Muscle of arm (tissue), 1 donor: ENCODE measurements at regions not wholly inside any gene's neighbourhood (a gene's known extent, or its start where the extent isn't known, plus 50 kb on each side); places are given as distances from the start of the nearest gene placed in this dataset.
A peak's percentile ranks its signal among the peaks of the same experiment; 100 is the strongest.
"Not testable (repeated sequence)": the region's sequence is repeated elsewhere in the genome, so short reads cannot be mapped to it uniquely, and the experiment has no call there.

Experiments used
- DNase-seq: peaks from one replicate; pipeline ENCODE4 v3.0.0-alpha.2; 2013

DNA sequence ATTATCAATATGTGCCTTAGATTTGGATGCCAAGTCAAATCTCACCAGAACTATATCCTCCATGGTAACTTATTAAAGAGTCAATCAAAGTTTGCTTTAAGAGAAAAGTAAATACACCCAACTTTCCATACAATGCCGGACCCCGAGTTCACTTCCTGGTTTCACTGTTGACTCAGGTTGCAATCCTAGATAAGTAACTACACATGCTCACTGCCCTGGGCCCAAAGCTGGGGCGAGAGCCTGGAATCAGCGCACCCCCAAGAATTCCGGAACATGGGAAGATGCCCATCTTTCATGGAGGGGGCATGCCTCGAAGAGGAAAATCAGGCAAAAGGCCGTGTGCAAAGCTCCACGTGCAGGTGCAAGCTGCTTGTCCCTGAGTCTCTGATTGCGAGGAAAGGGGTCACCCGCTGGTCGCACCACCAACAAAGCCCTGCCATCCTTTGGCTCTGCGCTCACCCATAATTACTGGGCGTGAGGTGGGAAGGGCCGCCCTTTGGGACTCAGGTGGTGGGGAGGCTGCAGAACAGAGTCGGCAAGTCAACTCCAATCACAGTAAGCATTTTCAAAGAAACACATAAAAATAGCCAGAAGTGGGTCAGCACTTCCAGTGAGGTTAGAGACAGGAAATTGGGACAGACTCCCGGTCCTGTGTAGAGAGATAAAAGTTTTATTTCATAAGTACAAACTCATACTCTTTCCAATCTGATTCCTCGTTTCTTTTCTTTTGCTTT is 167.7 kb downstream of the TOMM20 start:
- DNase-seq, result no peak

DNA sequence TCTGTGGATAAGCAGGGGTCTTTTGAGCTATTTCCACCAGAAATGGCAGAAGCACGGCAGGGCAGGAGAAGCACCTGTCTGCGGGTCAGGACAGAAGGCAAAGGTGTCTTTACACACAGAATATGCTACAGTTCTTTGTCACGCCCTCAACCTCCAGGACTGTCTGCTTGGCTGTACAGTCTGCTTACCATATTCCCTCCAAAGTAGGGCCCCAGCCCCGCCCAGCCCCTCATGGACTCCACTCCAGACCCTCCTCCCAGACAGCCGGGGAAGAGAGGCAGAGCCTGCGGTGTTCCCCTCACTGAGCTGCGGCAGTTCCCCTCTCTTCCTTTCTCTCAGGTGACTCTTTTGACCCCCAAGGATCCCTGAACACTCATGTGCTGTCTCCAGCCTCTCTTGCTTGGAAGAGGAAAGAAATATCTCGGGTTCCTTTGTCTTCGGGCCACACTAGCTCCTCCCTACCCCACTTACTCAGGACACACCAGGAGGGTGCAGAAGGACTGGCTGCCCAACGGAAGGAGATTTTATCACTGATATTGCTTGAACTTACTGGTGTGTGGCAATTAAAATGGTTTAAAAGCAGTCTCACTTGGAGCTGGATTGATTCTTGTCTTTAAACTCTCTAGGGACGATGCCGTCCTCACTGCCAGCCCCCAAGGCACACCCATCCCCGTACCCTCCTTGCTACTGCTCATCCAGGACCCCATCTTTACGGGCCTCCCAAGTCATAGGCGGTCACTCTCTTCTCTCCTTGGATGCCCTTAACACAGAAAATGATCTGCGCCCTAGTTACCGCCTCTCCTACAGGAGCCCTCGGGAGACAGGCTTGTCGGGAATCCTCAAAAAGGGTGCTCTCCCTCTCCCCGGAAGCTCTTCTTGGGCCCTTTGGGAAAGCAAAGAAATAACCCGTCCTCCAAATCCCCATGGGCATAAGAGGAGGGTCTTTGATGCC is 169.7 kb downstream of the TOMM20 start:
- no peak for DNase-seq

DNA sequence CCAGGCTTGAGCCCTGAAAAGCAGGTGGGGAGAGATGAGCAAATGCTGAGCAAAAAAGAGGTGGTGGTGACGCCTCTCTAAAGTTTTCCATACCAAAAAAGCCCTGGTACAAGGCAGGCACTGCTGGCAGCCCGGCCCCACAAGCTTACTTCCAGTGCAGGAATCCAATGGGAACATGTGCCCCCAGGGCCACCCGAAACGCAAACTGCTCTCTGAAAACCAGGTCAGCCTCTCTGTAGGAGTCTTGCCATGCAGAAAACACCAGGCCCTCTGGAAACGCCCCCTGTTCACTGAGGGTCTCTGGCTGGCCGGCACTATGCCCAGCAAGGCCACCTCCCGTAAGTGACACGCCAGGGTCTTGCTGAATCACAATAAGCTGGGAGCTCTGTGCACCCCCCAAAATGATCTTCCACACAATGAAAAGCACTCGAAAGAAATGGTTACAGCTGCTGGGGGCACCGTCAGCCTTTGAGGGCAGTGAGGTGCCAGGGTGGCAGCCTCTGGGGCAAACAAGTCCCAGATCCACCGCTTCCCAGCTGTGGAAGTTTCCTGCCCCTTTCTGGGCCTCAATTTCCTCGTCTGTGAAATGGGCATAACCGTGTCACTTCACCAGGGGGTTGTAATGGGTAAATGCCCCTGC is 170.5 kb downstream of the TOMM20 start:
- DNase-seq, result no peak

DNA sequence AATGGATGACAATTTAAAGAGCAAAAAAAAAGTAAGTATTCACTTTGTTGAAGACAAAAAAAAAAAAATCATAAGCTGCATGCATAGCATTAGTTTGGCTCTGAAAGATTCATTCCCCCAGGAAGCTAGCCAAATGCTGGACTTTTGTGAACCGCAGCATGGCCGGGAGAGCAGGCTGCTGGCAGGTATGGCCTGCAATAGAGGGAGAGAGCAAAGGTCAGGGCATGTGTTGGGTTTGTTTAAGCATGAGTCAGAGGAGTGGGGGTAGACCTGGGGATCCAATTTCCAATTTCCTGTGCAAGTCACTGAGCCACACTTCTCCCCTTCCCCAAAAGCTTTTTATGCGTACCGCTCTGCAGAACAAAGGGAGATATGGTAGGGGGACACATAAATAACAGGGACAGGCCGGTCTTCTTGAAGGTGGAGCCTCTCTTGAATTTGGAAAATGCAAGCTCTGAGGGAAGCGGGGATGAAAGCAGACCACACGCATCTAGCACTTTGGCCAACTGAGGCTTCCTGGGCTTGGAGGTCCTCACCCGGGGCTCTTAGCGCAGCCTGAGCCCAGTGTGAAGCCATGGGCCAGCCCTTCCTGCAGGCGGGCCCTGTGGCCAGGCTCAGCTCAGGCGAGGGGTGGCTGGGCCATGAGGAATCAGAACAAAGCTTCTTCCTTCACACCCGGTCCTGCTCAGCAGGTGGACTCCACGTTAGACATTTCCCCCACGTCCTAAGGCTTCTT is 171.1 kb downstream of the TOMM20 start:
- peak; percentile 50 for DNase-seq

DNA sequence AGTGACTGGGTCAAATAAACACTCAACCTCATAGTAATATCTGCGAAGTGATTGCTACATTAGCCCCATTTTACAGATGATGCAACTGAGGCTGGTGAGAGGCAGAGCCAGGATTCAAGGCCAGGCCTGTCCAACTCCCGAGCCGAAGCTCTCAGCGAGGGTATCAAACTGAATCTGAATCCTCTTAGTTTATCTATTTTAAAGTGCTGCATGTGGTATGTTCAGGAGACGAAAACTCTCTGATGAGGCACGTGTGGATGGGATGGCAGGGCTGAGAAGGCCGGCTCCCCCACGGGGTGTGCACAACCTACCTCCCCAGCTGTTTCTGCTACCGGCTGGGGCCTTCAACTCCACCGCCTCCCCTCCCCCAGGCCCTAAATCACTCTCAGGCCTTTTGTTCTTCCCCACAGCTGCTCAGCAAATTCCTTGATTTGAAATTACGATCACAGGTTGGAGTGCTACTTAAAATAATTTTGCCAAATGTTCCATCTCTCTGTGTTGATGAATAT is 171.8 kb downstream of the TOMM20 start:
- DNase-seq, result no peak

DNA sequence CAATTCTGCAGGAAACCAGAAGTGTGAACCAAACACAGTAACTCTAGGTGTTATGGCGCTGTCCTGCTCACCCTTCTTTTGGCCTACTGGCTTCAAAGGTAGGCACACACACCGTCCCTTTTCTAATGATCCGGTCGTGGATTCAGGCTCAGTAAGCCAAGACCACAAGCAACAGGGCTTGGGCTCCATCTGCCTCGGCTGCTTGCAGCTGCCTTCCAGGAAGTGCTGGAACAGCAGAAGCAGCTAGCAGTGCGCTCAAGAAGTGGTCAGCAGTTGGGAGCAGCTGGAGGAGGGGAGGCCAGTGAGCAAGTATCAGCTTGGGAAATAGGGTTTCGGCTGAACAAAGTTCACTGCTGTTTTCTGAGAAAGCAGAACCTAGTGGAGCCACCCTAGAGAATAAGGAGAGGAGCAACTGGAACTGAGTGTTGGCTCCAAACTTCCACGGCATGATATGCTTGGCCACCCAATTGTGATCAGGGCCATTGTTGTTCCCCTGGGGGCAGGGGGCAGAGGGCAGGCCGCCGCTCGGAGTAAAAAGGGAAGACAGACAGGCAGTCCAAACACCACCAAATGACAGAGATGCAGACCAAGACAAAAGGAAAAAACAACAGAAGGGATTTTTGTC is 173.4 kb downstream of the TOMM20 start:
- peak; percentile 69 for DNase-seq

DNA sequence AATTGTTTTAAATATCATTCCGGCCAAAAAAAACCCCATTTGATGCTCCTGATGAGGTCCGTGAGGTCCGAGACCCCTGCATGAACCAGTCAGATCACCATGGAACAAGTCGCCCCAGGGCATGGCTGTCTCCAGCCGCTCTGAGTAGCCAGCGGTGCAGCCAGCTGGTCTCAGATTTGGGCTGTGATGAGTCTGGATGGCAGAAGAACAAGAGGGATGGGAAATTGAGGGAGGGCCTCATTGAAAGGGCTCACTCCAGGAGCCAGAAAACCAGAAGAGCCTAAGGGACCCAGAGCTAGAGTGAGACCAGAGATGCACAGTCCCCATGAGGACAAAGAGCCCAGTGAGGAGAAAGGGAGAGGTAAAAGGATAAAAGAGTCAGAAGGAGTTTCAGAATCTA is 174.0 kb downstream of the TOMM20 start:
- DNase-seq, result no peak

DNA sequence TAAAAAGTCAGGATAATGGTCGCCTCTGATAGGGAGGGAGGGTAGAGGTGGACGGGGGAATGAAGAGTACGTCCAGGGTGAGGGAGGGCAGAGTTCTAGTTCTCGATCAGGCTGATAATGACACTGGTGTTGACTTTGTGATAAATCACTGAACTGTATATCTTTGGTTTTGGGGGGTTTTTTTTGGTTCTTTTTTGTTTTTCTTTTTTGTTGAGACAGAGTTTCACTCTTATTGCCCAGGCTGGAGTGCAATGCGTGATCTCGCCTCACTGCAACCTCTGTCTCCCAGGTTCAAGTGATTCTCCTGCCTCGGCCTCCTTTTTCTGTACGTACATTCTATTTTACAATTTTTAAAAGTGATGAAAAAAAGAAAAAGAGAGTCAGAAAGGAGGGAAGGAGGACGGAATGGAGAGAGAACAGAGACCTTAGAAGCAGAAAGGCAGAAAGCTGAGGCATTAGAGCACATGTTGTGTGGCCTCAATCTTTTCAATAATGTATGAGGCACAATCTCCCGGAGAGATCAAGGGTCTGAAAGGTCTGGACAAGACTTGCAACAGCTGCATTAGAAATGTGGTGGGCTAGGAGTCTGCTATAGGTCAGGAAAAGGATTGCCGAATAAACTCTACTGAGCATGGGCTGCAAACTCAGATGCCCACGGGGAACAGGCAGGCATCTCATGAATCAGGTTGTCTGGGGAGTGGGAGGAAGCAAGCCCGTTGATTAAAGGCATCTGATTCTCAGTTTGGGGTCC is 174.8 kb downstream of the TOMM20 start:
- no peak for DNase-seq

DNA sequence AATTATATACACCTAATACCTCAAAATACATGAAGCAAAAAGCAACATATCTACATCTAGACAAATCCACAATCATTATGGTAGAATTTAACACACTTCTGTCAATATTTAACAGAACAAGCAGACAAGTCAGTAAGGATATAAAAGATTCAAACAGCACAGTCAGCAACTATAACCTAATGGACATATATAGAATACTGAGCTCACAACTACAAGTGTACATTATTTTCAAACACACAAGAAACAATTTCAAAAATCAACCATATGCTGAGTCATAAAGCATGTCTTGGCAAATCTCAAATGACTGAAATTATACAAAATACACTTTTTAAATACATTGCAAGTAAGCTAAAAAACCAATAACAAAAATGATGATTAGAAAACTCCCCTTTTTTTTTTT is 178.0 kb downstream of the TOMM20 start:
- no peak for DNase-seq

DNA sequence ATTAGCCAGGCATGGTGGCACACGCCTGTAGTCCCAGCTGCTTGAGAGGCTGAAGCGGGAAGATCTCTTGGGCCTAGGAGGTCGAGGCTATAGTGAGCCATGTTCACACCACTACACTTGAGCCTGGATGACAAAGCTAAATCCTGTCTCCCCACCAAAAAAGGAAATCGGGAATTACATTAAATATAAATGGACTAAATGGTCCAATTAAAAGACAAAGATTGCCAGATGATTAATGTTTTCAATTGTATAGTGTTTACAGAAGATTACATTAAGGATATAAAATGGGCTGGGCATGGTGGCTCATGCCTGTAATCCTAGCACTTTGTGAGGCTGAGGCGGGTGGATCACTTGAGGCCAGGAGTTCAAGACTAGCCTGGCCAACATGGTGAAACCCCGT is 179.1 kb downstream of the TOMM20 start:
- DNase-seq, result not testable (repeated sequence)

DNA sequence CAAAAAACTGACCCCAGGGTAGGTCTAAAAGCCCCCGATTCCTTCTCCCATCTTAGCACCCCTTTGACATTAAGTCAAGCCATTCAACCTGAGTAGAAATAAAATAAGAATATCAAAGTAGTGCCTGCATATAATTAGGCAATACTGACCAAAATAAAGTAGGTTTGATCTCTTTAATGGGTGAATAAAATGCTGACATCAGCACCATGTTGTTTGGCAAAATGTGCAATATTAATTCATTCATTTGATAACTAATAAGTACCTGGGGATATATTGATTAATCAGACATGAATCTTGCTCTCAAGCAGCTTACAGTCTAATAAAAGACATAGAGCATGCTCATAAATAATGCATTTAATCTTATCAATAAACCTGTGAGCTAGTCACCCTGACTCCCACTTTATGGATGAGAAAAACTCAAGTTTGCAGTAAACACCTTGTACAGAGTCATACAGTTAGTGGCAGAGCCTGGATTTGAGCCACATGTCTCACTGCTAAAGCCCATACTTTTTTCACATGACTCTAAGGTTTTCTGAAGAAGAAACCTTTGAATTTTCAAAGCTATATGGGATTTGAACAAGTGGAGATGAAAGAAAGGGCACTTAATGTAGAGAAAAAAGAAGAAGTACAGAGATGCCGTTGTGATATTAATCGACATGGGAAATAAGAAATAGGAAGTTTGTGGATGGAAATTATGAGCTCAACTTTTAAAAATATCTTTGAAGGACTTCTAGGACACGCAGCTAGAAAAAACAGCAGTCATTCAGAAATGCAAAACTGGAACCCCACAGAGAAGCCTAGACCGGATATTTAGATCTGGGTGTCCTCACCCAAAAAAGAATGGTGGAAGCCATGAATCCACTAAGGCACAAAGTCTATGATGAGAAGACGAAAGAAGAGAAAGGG is 183.9 kb downstream of the TOMM20 start:
- DNase-seq, result no peak

DNA sequence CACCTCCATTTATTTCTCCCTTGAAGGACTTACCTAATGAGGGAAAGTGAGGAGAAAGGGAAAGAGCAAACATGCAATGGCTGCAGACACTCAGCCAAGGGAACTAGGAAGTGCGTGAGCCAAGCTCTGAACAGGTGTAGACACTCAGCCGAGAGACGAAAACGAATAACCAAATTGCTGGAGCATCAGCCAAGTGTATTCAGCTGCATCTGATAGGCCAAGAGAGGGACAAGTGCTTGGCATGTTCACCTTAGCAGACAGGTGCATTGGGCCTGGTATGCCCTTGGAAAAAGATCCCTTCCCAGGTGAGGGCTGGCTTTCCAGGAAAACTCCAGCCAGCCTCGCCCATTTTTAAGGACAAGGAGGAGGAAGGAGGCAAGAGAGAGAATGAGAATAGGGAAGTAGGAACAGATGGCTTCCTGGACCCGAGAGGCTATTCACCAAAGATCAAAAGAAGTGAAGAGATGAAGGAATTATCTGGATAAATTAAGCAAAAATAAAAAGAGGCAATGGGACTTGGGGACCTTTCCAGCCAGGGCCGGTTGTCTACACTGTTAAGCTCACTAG is 184.7 kb downstream of the TOMM20 start:
- DNase-seq, result no peak

DNA sequence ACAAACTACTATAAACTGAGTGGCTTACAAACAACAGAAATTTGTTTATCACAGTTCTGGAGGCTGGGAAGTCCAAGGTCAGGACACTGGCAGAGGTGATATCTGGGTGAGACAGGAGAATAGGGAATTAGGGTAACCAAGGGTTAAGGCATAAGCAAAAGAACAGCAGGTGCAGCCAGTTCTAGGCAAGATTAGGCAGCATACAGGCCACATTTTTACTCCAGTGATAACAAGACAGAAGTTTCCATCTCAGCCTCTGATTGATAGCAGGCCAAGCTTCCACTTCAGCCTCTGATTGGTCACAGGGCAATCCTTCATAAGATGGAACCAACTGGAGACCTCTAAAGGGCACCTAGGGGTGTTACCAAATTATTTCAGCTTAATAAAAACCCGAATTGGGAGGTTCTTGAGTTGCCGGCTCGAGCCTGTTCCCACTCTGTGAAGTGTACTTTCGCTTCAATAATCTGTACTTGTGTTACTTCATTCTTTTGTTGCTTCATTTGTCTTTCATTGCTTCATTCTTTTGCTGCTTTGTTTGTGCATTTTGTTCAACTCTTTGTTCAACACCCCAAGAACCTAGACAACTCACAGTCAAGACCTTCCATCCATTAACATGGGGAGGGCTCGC is 185.6 kb downstream of the TOMM20 start:
- DNase-seq, result no peak

DNA sequence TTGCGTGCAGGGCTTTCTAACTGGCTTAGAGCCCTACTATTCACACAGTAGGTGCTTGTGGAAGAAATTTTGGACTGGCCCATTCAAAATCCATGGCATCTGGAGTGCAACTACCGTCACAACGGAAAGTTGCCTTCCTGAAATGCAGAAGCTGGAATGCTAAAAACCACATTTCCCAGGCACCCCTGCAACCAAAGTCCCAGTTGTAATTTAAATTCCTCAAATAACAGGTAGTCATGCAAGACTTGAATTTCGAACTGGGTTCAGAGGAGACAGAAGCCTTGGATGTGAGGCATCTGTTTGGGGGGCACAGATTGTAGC is 186.7 kb downstream of the TOMM20 start:
- DNase-seq, result no peak

DNA sequence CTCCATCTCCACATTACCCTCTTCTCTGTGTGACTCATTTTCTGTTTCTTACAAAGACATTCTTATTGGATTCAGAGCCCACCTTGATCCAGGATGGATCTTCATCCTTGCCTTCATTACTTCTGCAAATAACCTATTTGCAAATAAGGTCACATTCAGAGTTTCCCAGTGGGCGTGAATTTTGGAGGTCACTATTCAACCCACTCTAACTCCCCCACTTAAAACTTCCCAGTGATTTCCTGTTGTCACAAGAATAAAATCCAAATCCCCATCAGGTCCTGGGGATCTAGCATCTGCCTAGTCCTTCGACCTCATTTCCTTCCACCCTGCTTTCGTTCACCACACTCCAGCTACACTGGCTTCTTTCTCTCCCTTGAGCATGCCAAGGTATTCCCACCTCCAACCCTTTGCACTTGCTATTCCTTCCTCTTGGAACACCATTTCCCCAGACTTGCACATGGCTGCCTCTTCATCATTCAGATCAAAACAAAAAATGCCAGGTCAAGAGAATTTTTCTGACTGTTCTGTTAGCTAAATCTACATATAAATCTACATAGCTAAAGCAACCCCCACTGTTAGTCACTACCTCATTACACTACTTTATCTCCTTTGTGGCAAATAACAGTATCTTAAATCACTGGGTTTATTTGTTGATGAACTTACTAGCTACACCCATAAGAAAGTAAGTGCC is 187.2 kb downstream of the TOMM20 start:
- no peak for DNase-seq

DNA sequence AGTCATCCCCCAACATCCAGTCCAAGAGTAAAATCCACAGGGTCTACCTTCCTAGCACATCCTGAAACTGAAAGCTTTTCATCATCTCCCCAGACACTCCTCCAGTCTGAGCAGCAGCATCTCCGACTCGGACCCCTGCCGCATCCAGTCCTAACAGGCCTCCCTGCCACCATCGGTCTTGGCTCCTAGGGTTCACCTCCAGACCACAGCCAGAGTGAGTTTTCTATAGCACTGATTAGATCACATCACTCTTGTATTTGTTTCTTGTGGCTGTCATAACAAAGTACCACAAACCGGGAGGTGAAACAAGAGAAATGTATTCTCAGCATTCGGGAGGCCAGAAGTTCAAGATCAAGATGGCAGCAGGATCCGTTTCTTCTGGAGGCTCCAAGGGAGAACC is 187.8 kb downstream of the TOMM20 start:
- no peak for DNase-seq

DNA sequence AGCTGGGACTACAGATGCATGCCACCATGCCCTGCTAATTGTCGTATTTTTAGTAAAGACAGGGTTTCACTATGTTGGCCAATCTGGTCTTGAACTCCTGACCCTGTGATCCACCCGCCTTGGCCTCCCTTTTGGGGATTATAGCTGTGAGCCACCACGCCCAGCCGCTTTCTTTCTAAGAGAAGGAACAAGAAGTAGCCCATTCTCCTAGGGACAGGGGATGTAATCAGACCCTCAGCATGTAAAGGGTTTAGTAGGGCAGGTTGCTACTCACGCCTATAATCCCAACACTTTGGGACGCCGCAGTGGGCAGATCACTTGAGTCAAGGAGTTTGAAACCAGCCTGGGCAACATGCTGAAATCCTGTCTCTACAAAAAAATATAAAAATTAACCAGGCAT is 189.7 kb downstream of the TOMM20 start:
- DNase-seq, result no peak

DNA sequence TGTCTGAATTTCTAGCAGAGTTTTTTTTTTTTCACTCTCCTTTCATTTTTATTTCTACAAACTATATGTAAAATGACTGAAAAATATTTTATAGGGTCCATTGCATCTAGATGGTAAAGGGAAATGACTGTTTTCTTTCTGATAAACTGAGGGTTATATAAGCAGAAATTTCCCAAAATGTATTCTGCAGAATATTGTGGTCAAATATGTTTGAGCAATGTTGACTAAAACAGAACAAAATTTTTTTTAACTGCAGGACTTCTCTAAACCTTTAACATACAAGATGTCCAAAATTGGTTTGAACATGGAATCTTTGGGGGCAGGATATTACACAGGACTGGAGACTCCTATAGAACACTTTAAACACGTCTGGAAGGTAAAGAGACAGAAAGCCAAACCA is 190.5 kb downstream of the TOMM20 start:
- DNase-seq, result no peak
